ENCODE measurements at regions not wholly inside any gene's neighbourhood (a gene's known extent, or its start where the extent isn't known, plus 50 kb on each side); places are given as distances from the start of the nearest gene placed in this dataset.

GRCh38 chr5:86795659-86796058 is 177.9 kb downstream of the COX7C start:
- TF ChIP-seq CTCF (conservative IDR thresholded peaks at IDR 0.05; ENCODE audit: low read depth, low read length) (no peak), POLR2A (IDR thresholded peaks at IDR 0.05; ENCODE audit: low read depth, low read length) (no peak), CEBPB (IDR thresholded peaks at IDR 0.05; ENCODE audit: low read depth, low read length) (peak; percentile 60), USF2 (IDR thresholded peaks at IDR 0.05; ENCODE audit: low read depth, low read length) (no peak), FOS (IDR thresholded peaks at IDR 0.05; ENCODE audit: low read depth, low read length) (no peak)
